Activated naive CD4-positive, alpha-beta T cell treated with anti-CD3 and anti-CD28 coated beads, Interleukin-2, amount 50 U/mL, for 72 hours (primary cell): ENCODE measurements at regions not wholly inside any gene's neighbourhood (a gene's known extent, or its start where the extent isn't known, plus 50 kb on each side); places are given as distances from the start of the nearest gene placed in this dataset.
A peak's percentile ranks its signal among the peaks of the same experiment; 100 is the strongest.

ENCODE experiments used
- ATAC-seq, 2 donors: fragments of 150-1000 bp; cut with Tn5 transposase; 2 replicates each; pipeline ENCODE4 v1.10.0; 2021; ENCODE audit warnings: mild to moderate bottlenecking in 2 of 2, moderate library complexity in 2 of 2
- DNase-seq, 2 donors: peaks; one replicate each; pipeline ENCODE4 v3.0.0; 2021 to 2022; ENCODE audit warnings: low spot score in 2 of 2
- H3K27ac Mint-ChIP-seq, 2 donors: one replicate each; pipeline ENCODE4 v1.8.0; 2022; ENCODE audit warnings: mild to moderate bottlenecking in 2 of 2, mixed read lengths in 2 of 2
- H3K36me3 Mint-ChIP-seq, 2 donors: one replicate each; pipeline ENCODE4 v1.8.0; 2022; ENCODE audit warnings: mixed read lengths in 2 of 2
- H3K9me3 Mint-ChIP-seq, 2 donors: one replicate each; pipeline ENCODE4 v1.8.0; 2022; ENCODE audit warnings: mixed read lengths in 2 of 2

DNA sequence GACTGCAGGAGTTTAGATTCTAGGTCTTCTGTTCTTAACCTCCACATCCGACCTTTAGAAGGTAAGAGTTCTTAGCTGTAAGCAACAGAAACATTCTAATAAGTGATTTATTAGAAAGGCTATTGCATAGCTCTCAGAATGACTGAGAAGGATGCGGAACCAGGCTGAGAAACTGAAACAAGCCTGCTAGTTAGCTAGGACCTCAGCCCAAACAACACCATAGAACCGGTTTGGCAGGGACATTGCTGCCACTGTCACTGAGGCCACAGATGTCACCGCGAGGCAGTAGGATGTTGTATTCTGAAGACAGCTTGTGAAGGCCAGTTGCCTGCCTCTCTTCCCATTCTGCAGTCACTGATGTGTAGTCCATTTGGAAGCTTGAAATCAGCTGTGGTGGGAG lies 160.0 kb upstream of the ARX start:
- H3K9me3 Mint-ChIP-seq = no peaks in the 10 kb centered on the region
- H3K27ac Mint-ChIP-seq = no peak overlapping the region
- no peak for DNase-seq
- H3K36me3 Mint-ChIP-seq = no peaks in the 10 kb centered on the region
- ATAC-seq = no peak

DNA sequence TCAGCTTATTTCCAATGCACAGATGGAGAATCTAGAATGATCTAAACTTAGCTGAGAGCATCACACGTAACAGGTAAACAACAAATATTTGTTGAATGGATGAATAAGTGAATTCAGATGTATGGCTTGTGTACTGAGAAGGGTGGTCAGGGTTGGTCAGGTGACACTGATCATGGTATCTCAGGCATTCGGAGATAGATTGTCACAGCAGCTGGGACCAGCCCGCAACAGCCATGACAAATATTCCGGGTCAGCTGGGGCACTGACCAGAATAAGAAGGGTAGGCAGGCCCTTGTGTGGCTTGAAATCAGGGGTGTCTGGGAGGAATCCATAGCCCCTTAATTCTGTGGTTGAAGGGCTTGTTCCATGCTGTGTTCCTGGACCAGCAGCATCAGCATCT lies 159.4 kb upstream of the ARX start:
- DNase-seq (no peak), ATAC-seq (no peak)
- Mint-ChIP-seq H3K9me3 (no peaks in the 10 kb centered on the region), H3K36me3 (no peaks in the 10 kb centered on the region), H3K27ac (no peak overlapping the region)

DNA sequence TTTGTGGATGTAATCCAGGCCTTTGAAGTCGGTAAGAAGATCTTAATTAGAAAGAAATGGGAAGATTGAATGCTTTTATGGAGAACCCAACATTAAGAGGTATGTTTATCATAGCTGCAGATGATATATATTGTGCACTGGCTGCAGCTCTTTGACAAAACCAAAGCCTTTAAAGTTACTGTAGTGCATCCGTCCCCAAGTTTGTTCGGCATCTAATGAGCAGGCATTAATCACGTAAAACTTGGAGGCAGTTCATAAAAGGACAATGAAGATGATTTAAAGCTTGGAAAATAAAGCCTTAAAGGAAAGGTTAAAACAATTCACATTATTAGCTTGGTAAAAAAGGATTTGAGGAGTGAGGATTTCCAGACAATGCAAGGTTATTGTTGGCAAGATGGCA lies 150.8 kb upstream of the ARX start:
- H3K36me3 Mint-ChIP-seq = no peaks in the 10 kb centered on the region
- no peak for ATAC-seq

DNA sequence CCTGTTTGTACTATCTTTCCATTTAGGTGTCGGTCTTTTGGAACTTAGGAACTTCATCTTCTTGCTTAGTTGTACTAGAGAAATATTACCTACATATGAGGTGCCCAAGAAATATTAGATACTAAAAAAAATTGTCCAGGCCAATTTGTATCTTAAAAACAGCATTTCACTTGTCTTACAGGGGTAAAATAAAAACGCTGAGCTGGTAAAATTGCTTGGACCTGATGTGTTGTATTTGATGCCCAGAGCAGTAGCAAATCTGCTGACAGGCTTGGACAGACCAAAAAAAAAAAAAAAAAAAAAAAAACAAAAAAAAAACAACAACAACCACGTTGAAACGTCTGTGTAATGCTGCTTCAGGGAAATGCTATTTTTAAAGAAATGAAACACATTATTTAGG lies 150.4 kb upstream of the ARX start:
- no peak overlapping the region for H3K27ac Mint-ChIP-seq
- ATAC-seq = no peak
- no peak for DNase-seq
- H3K36me3 Mint-ChIP-seq = no peaks in the 10 kb centered on the region
- no peaks in the 10 kb centered on the region for H3K9me3 Mint-ChIP-seq

More for the DNA sequence above, 150.8 kb upstream of the ARX start:
- no peak for DNase-seq
- no peaks in the 10 kb centered on the region for H3K9me3 Mint-ChIP-seq
- H3K27ac Mint-ChIP-seq = no peak overlapping the region

DNA sequence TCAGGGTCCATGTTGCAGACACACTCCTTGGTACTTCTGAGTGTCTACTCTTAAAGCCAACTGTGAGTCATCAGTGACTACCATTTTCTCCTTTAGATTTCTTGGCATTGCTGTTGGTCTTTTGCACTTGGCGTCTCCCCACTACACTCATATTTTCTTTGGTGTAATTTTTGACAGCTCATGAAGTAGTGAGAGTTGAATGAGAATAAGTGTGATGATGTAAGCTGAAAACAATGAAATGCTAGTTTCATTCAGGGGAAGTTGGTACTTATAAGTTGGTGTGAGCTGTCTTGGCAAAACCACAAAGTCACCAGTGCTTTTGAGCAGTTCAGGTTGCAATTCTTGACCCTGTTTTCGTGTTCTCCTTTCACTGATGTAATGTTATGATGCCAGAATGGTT lies 142.9 kb upstream of the ARX start:
- Mint-ChIP-seq H3K27ac (no peak overlapping the region), H3K36me3 (no peaks in the 10 kb centered on the region), H3K9me3 (no peaks in the 10 kb centered on the region)
- peak in 1 of 2 donors; percentile 52 for ATAC-seq
- no peak for DNase-seq

DNA sequence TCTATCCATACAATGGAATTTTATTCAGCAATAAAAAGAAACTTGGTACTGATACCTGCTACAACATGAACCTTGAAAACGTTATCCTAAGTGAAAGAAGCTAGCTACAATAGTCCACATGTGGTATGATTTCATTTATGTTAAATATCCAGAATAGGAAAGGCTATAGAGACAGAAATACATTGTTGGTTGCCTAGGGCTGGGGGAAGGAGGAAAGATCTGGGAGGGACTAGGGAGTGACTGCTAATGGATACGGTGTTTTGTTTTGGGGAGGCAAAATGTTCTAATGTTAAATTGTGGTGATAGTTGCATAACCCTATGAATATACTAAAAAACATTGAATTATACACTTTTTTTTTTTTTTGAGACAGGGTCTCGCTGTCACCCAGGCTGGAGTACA lies 141.1 kb upstream of the ARX start:
- DNase-seq (no peak), ATAC-seq (no peak)
- Mint-ChIP-seq H3K36me3 (no peaks in the 10 kb centered on the region), H3K9me3 (no peaks in the 10 kb centered on the region), H3K27ac (no peak overlapping the region)

- Mint-ChIP-seq H3K27ac (no peak overlapping the region), H3K9me3 (no peaks in the 10 kb centered on the region), H3K36me3 (no peaks in the 10 kb centered on the region)
- ATAC-seq (no peak), DNase-seq (no peak)
Measured at GRCh38 chrX:25156323-25156722, 140.6 kb upstream of the ARX start.

DNA sequence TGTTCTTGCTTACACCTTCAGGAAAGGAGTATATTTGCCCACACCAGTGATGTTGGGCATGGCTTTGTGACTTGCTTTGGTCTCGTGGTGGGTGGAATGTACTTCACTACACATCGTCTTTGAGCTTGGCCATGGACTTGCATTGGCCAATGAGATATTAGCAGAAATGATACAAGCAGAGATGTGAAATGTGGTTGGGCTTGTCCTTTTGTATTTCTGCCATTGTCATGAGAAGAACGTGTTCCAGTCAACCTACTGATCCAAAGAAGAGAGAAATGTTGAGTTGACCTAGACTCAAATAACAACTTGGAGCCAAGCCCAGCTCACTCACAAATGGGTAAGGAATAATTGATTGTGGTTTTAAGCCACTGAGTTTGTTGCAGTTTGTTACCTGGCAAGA lies 138.4 kb upstream of the ARX start:
- DNase-seq (no peak), ATAC-seq (no peak)
- Mint-ChIP-seq H3K36me3 (no peaks in the 10 kb centered on the region), H3K9me3 (no peaks in the 10 kb centered on the region), H3K27ac (no peak overlapping the region)

GRCh38 chrX:25151749-25152148 lies 136.0 kb upstream of the ARX start:
- H3K9me3 Mint-ChIP-seq = no peaks in the 10 kb centered on the region
- ATAC-seq = no peak

GRCh38 chrX:25144043-25144940 lies 128.5 kb upstream of the ARX start:
- H3K36me3 Mint-ChIP-seq = no peaks in the 10 kb centered on the region
- H3K27ac Mint-ChIP-seq = no peak overlapping the region
- peak in 1 of 2 donors; percentile 21 for DNase-seq
- no peak for ATAC-seq
- H3K9me3 Mint-ChIP-seq = no peaks in the 10 kb centered on the region

More at GRCh38 chrX:25151749-25152148, 136.0 kb upstream of the ARX start:
- Mint-ChIP-seq H3K27ac (no peak overlapping the region), H3K36me3 (no peaks in the 10 kb centered on the region)
- no peak for DNase-seq

GRCh38 chrX:25143596-25143995 lies 127.8 kb upstream of the ARX start:
- no peak for DNase-seq
- Mint-ChIP-seq H3K36me3 (no peaks in the 10 kb centered on the region), H3K27ac (no peak overlapping the region), H3K9me3 (no peaks in the 10 kb centered on the region)
- no peak for ATAC-seq

- DNase-seq = no peak
- ATAC-seq = no peak
- no peaks in the 10 kb centered on the region for H3K36me3 Mint-ChIP-seq
- H3K9me3 Mint-ChIP-seq = no peaks in the 10 kb centered on the region
- H3K27ac Mint-ChIP-seq = no peak overlapping the region
Measured at GRCh38 chrX:25141684-25142083, 125.9 kb upstream of the ARX start.

GRCh38 chrX:25131055-25131454 lies 115.3 kb upstream of the ARX start:
- no peak for ATAC-seq
- Mint-ChIP-seq H3K27ac (no peak overlapping the region), H3K9me3 (no peaks in the 10 kb centered on the region), H3K36me3 (no peaks in the 10 kb centered on the region)
- DNase-seq = no peak

- Mint-ChIP-seq H3K27ac (no peak overlapping the region), H3K36me3 (no peaks in the 10 kb centered on the region), H3K9me3 (no peaks in the 10 kb centered on the region)
- no peak for ATAC-seq
- no peak for DNase-seq
Measured at GRCh38 chrX:25130619-25131018, 114.9 kb upstream of the ARX start.

GRCh38 chrX:25125483-25125882 lies 109.7 kb upstream of the ARX start:
- no peak for DNase-seq
- Mint-ChIP-seq H3K27ac (no peak overlapping the region), H3K9me3 (no peaks in the 10 kb centered on the region), H3K36me3 (peaks cover 0 to 4% of the 10 kb centered on the region in 2 donors)
- ATAC-seq = no peak

DNA sequence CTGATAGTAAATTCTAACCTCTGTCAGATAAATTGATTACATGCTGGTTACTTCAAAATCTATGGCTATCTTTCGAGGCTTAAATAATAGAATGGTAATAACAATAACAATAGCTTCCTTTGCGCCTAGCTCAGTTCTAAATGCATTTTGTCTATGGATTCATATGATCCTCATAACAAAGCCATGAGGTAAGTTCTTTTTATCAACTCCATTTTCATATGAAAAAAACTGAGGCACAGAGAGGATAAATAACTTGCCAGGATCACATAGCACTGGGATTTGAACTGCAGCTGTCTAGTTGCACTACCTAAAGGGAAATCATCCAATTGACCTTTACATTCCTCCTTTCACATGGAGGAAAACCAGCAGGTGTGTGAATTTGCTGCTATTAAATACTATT lies 108.6 kb upstream of the ARX start:
- Mint-ChIP-seq H3K9me3 (no peaks in the 10 kb centered on the region), H3K27ac (peak overlapping the region in 1 of 2 donors; percentile 9), H3K36me3 (peaks cover 0 to 4% of the 10 kb centered on the region in 2 donors)
- no peak for DNase-seq
- no peak for ATAC-seq

- no peak for DNase-seq
- Mint-ChIP-seq H3K27ac (no peak overlapping the region), H3K9me3 (no peaks in the 10 kb centered on the region), H3K36me3 (no peaks in the 10 kb centered on the region)
- no peak for ATAC-seq
Measured at GRCh38 chrX:25112156-25112555, 96.4 kb upstream of the ARX start.

DNA sequence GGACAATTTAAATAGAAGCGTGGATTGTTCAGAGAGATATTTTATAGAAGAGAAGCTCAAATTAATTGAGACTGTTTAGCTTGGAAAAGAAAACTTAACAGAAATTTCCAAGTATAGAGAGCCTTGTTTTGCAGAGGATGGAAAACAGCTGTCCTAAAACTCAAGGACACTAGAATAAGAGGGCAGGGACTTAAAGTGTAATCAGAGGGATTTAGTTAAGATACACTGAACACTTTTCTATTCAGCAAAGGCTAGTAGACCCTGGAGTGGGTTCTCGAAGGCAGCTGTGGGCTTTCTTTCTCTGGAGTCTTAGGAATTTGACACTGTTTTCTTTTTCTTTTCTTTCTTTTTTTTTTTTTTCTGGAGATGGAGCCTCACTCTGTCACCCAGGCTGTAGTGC lies 92.7 kb upstream of the ARX start:
- DNase-seq (no peak), ATAC-seq (no peak)
- H3K36me3 Mint-ChIP-seq = no peaks in the 10 kb centered on the region
- H3K9me3 Mint-ChIP-seq = no peaks in the 10 kb centered on the region
- H3K27ac Mint-ChIP-seq = no peak overlapping the region
